Uterus (tissue), 2 donors: ENCODE measurements at regions not wholly inside any gene's neighbourhood (a gene's known extent, or its start where the extent isn't known, plus 50 kb on each side); places are given as distances from the start of the nearest gene placed in this dataset.

Source experiments
- CTCF ChIP-seq, 4 experiments: fragments of 200-600 bp in 2 of 4; fragments of 450-650 bp in 2 of 4; sonication (generic) in 2 of 4; IDR thresholded peaks; one replicate each; pipeline ENCODE4 v1.5.1; 2016 to 2019; ENCODE audit warnings: antibody characterized with exemption in 4 of 4, mild to moderate bottlenecking in 2 of 4, moderate library complexity in 1 of 4
- POLR2A ChIP-seq, 2 donors: fragments of 450-650 bp; IDR thresholded peaks; one replicate each; pipeline ENCODE4 v1.6.1; 2016; ENCODE audit warnings: antibody characterized with exemption in 2 of 2, mild to moderate bottlenecking in 1 of 2, moderate library complexity in 1 of 2

DNA sequence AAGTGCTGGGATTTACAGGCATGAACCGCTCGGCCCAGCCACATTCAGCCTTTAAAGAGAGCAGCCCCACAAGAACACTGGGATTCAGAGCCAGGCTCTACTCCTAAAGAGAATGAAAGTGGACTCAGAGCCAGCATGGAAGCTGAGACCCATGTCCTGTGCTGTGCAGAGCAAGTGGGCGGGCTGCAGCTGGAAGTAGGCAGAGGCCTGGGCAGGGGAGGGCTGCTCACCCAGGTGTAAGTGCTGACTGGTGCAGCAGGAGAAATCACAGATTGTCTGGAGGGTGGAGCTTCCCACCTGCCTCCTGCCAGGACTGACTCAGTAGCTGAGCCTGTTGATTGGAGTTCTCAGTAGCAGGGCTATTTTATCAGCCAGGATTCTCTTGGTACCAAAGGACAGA lies 178.7 kb downstream of the KATNIP start:
- TF ChIP-seq CTCF (IDR thresholded peaks at IDR 0.05) (no peak), POLR2A (IDR thresholded peaks at IDR 0.05) (no peak)
